ENCODE measurements at regions not wholly inside any gene's neighbourhood (a gene's known extent, or its start where the extent isn't known, plus 50 kb on each side); places are given as distances from the start of the nearest gene placed in this dataset.

- TF ChIP-seq CTCF (IDR thresholded peaks at IDR 0.05) (no peak), POLR2A (IDR thresholded peaks at IDR 0.05) (no peak)
Measured at GRCh38 chr2:226295123-226295522, 504.5 kb downstream of the IRS1 start.
